SW 1271 (cell line): ENCODE measurements at regions not wholly inside any gene's neighbourhood (a gene's known extent, or its start where the extent isn't known, plus 50 kb on each side); places are given as distances from the start of the nearest gene placed in this dataset.
A peak's percentile ranks its signal among the peaks of the same experiment; 100 is the strongest.

Experiments used
- DNase-seq, 2 experiments: peaks; one replicate each; lab custom pipeline; 2025; lab: John Stamatoyannopoulos, UW

- DNase-seq, result no peak
Measured at GRCh38 chr9:115367780-115368525, 250.0 kb upstream of the TNC start.

- no peak for DNase-seq
Measured at GRCh38 chr9:115369322-115369957, 251.5 kb upstream of the TNC start.

- DNase-seq, result peak; percentile 77 to 91
Measured at GRCh38 chr9:115373000-115373709, 255.2 kb upstream of the TNC start.

GRCh38 chr9:115373710-115374045 is 255.7 kb upstream of the TNC start:
- no peak for DNase-seq

- DNase-seq, result no peak
Measured at GRCh38 chr9:115374724-115375268, 256.8 kb upstream of the TNC start.

GRCh38 chr9:115378241-115378640 is 260.3 kb upstream of the TNC start:
- no peak for DNase-seq

GRCh38 chr9:115378758-115379157 is 260.8 kb upstream of the TNC start:
- no peak for DNase-seq

- DNase-seq, result no peak
Measured at GRCh38 chr9:115379719-115380118, 261.8 kb upstream of the TNC start.

GRCh38 chr9:115382865-115383264 is 264.9 kb upstream of the TNC start:
- DNase-seq, result no peak

- no peak for DNase-seq
Measured at GRCh38 chr9:115385383-115386122, 267.6 kb upstream of the TNC start.

- no peak for DNase-seq
Measured at GRCh38 chr9:115386963-115387770, 269.2 kb upstream of the TNC start.

GRCh38 chr9:115391168-115391825 is 273.3 kb upstream of the TNC start:
- DNase-seq, result no peak

GRCh38 chr9:115393976-115394775 is 276.2 kb upstream of the TNC start:
- no peak for DNase-seq

- DNase-seq, result no peak
Measured at GRCh38 chr9:115395511-115396021, 277.6 kb upstream of the TNC start.

GRCh38 chr9:115396071-115396529 is 278.1 kb upstream of the TNC start:
- DNase-seq, result no peak

- DNase-seq, result no peak
Measured at GRCh38 chr9:115397591-115398312, 279.8 kb upstream of the TNC start.

GRCh38 chr9:115398313-115398650 is 280.3 kb upstream of the TNC start:
- DNase-seq, result no peak

GRCh38 chr9:115398996-115399395 is 281.0 kb upstream of the TNC start:
- DNase-seq, result no peak

GRCh38 chr9:115400796-115401195 is 282.8 kb upstream of the TNC start:
- DNase-seq, result no peak
